ENCODE measurements at regions not wholly inside any gene's neighbourhood (a gene's known extent, or its start where the extent isn't known, plus 50 kb on each side); places are given as distances from the start of the nearest gene placed in this dataset.

DNA sequence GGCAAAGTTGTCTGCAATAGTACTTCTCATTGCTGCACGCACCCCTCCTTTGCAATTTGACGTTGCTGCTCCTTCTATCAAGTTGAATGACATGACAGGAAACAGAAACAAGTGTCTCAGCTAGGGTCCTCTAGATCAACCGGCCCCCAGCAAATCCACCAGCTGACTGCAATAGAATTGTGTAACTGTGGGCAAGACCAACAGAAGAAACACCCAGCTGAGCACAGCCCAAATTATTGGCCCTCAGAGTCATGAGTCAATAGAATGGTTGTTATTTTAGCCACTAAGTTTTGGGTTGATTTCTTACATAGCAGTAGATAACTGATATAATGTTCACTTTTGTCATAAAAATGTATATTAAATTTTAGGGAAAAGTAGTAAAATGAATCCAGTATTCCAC is 202.7 kb downstream of the MAFB start:
- no peak for DNase-seq

DNA sequence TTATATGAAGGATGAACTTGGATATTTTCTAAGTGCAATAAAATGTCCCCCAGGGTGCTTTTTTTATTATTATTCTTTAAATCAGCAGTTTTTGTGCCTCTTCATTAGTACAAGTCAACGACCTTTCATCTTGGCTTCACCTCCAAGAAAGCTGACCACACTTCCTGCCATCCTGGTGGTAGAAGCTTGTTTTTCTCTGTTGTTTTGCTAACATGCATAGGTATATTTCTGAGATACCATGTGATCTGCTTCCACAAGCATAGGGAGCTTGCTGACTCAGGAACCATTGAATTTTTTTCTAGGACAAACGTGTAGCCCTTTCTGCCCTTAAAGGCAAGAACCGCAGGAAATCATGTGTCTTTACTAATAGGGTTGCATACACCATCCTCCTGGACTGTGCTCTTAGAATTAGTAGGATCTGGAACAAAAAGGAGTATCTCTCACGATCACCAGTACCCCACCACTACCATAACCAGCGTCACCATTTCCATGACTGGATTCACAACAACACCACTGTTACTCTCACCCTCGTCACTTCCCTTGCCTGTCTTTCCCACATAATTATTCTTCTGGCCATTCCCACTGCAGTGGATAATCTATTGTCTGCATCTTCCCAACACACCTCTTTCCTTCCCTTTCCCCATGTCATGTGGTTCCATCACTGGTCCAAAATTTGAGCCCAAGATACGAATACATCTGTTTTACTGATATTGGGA is 207.1 kb downstream of the MAFB start:
- no peak for DNase-seq

DNA sequence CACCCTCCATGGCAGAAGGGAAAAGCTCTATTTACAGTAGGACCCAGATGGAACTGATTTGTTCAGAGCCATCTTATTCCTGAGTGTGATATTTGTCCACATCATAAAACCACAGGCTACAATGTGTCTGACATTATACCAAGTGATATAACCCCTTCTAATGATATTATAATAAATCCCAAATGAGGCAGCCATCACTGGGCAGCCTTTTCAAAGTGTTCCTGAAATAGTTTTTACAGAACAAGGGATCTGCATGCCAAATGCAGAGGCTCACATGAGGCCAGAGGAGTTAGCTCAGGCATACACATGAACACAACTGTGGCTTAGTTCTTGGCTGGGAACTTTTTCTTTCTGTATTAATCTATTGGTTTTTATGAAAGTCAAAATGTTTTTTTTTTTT is 207.7 kb downstream of the MAFB start:
- no peak for DNase-seq

DNA sequence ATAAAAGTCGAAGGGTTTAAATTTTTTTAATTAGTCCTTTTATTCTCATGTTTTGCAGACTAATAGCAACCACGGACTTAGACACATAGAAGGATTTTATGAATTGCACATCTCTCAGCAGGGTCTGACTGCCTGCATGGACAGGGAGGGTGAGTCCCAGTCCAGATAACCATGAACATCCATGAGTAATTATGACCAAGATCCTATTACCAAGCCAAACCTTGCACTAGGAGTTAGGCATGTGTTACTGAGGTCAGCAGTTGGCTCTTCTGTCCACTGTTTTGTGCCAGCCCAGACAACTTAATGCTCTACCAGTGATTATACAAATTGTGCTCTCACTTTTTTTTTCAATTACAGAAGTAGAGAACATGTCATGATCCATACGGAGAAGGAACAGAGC is 211.2 kb downstream of the MAFB start:
- DNase-seq = no peak

DNA sequence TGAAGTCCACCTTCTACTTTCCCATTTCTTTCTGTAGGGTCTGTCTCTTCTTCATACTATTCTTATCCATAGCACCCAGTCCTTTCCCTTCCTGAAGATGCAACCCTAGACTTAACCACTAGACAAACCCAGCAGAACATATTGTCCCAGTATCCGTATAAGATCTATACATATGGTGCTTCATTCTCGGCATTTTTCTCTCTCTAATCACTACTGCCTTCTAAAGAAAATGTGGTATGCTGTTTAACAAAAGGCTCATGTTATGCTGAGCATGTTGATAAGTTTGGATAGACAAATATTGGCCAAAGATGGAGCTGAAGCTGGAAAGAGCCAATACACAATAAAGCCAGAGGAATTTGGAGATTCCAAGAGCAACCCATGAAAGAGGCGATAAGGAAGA is 212.6 kb downstream of the MAFB start:
- DNase-seq = no peak

DNA sequence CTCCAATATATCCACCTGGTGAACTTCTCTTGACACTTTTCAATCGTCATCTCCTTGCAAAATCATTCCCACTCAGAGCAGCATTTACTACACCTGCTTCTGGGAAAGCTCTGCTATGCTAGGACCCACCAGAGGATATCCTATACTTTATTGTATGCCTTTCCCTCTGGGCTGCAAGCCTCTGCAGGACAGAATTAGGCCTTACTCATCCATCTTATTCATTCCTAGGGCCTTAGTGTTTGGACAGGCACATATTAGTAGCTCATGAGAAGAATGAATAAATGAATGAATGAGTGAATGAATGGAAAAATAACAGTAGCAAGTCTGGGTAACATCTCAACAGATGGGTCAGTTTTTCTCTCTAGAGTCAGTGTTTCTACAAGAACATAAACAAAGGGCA is 216.1 kb downstream of the MAFB start:
- DNase-seq = no peak

DNA sequence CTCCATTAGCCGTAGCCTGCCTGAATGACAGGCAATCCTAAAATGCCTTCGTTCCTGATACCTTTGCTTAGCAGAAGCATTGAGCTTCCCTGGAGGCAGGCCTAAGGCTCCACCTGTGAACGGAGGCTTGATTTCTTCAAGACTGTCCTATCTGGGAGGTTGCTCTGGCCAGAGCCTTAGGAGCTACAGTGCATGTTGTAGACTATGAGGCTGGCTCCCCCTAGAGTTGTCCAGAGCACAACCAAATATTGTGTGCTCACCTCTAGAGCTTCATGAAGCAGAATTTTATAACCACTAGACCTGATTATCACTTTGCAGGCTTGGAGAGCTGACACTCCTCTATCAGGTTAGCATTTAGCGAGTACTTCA is 217.8 kb downstream of the MAFB start:
- peak; percentile 3 for DNase-seq

DNA sequence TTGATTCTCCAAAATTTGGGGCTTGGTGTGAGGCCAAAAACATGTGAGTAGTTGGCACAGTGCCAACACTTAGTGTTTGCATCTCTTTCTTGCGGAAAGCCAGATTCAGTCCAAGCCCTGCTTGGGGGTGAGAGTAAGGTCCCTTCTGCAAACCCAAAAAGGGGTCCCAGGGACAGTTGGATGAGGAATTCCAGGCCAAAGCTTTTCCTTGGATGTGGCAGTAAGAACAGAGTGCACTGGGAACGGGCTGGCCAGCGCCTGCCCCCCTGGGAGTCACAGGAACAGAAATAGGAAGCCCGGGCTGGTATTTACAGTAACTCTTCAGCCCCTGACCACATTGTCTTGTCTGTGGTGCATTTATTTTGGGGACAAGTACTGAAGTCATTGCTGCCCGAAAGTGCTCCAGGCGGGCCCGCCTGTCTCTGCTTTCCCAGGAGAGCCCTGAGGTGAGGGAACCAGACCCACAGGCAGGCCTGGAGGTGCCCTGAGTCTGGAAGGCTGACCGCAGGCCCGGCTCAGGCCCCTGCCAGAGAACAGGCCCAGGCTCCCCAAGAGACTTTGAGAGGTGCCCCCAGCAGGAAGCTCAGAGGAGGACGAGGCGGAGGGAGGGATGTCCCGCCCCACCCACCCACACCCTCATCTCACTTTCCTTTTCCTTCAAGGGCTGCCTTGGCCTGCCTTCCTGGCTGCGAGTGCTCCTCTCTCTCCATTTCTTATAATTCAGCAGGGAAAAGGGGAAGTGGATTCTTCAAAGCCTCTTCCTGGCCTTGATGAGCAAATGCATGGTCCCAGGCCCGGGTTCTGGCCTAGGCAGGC is 218.4 kb downstream of the MAFB start:
- DNase-seq = no peak

DNA sequence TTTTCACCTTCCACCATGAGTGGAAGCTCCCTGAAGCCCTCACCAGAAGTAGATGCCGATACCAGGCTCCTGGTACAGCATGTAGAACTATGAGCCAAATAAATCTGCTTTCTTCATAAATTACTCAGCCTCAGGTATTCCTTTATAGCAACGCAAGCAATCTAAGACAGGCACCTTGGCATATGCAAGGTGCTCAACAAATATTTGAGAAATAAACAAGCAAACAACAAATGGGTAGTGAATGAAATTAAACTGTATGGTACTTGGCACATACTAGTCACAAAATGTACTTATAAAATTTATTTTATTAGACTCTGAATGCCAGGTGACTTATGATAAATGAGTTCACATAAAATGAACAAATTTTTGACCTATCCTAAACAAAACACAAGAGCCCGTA is 220.3 kb downstream of the MAFB start:
- no peak for DNase-seq

DNA sequence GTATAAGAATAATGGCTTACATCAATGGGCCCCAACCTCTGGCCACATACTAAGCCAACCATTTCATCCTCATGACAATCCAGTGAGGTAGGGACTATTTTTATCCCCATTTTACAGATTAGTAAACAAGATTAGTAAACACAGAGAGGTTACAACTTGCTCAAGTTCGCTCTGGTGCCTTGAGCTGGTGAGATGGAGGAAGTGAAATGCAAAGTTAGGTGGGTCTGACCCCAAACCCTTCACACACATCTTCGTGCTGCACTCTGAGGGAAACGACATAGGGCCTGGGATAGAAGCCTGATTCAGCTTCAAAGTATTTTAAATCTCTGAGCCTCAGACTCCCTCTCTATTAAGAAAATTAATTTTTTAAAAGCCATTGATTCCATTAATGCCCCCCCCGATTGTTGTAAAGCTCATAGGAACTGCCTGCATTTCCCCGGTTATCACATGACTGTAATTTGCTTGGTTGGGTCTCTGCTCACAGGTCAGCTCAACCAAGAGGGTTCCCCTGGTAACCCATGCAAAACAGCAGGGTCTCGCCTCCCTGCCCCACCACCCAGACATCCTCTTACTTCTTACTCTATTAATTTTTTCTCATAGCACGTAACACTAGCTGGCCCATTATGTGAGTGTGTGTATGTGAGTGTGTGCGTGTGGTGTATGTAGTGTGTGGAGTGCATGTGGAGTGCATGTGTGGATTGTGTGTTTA is 221.2 kb downstream of the MAFB start:
- DNase-seq = no peak

DNA sequence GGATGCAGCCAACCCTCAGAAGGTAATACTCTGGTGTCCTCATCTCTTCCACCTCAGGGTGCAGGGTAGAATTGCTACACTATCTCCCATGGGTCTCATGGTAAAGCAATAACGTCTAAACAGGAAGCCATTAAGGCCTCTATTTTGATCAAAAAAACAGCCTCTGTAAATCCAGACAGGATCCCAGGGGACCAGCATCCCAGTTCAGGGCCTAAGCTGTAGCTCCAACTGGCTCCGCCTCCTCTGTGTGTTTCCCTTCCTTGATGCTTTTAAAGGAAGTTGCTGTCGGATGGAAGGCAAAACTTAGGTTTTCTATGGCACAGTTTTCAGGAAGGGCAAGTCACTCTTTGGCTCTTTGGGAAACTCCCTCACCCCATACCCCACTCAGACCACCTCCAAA is 222.0 kb downstream of the MAFB start:
- no peak for DNase-seq

DNA sequence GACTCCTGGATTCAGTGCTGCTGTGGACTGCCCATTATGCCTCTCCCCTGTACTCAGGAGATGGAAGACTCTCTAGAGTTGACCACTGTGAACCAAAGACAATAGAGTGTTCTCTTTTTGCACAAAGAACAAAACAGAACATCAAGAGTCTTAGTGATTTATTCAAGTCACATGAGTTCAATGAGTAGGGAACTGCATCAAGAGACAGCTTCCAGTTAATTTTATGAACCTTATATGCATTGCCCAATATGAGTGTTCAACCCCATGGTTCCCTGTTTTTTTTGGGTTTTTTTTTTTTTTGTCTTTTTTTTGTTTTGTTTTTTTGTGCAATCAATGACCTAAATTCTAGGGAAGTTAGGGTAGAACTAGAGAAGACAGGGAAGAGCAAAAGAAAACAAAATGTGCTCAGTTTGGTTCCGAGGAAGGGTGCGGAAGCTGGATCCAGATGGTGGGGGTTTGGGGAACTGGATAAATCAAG is 224.3 kb downstream of the MAFB start:
- no peak for DNase-seq

DNA sequence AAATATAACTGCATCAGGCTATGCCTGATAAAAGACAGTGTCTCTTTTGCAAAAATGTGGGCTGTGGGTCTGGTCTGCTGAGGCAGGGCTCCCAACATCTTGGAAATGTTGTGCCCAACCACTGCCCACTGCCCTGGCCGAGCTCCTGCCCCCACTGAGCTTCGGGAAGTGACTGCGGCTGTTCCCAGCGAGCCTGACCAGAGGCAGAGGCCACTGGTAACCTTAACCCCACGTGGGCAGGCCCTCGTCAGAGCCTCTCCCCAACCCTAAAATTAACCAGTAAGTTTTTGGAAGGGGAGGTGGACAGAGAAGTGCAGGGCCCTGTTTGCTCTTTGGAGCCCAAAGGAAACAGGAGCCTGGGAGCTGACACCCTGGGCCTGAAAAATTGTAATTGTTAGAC is 225.9 kb downstream of the MAFB start:
- DNase-seq = no peak

DNA sequence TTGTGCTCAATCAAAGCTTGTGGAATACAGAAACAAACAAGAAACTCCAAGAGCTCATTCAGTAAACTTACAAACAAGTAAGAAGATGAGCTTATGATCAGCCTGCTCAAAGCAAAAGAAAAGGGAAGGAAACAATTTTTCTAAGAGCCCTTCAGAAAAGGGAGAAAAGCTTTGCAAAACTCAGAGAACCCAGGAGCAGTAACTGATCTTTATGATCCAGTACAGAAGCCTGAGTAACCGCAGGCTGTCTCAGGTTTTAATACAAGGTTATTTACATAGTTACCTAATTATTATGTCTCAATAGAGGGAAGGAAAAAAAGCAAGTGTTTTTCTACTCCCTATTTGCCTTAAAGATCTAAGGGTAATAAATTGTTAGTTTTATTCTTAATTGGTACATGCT is 226.5 kb downstream of the MAFB start:
- DNase-seq = no peak

DNA sequence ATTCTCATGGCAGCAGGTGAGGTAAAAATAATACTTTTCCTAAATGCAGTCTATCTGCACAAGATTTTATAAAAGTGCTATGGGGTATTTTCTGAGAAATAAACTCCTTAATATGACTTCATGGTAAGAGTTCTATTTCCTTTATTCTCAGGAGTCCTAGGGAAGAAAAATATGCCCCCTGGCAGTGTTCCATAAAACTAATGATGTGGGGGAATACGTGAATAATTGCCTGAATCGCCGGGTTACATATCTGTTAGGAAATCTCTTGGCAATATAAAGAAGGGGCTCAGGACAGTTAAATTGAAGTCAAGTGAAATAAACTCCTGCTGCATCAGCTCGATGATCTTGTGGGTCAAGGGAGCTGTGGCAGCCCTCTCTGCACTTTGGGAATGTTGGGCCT is 229.7 kb downstream of the MAFB start:
- DNase-seq = no peak

DNA sequence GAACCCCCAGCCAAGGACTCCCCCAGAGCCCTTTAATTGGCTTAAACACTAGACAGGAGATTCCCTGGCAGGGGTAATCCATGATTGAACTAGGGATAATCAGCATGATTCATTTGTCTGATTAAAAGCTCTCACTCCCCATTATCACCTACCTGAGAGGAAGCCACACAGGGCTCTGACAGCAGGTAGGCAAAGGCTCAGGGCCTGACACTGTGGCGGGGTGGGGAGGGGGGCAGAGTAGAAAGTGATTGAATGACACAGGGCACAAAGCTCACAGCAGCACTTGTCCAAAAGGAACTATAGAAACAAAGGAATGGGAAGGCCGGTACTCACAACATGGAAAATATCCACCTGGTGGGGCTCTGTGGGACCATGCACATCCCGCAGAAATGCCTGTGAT is 231.6 kb downstream of the MAFB start:
- DNase-seq = no peak

DNA sequence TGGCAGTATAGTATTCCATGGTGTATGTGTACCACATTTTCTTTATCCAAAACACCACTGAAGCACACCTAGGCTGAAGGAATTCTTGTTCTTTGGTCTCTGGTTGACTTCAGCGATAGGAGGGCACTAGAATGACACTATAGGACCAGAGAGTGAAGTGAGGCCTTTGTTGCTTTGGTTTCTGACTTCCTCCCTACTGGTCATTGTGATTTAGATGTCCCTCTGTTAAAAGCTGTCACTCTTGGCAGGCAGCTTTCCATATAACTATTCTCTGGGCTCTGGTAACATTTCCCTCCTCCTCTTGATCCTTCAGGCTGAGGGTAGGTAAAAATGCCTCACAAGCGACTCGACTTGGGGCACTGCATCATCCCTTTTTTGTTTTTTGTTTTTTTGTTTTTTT is 236.3 kb downstream of the MAFB start:
- DNase-seq = no peak

DNA sequence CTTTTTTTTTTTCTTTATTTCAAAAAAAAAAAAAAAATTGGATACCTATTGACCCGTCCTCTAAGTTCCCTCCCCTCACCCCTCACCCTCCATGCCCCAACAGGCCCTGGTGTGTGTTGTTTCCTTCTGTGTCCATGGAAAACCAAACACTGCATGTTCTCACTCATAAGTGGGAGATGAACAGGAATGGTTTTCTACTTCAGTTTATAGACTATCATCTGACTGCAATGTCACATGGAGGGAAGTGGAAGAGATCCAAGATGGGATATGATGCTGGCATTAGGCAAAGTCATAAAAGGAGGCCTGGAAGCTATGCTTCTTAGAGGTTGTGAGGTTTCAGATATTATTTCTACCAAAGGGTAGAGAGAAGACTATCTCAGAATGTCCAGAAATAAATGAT is 237.5 kb downstream of the MAFB start:
- DNase-seq = no peak

DNA sequence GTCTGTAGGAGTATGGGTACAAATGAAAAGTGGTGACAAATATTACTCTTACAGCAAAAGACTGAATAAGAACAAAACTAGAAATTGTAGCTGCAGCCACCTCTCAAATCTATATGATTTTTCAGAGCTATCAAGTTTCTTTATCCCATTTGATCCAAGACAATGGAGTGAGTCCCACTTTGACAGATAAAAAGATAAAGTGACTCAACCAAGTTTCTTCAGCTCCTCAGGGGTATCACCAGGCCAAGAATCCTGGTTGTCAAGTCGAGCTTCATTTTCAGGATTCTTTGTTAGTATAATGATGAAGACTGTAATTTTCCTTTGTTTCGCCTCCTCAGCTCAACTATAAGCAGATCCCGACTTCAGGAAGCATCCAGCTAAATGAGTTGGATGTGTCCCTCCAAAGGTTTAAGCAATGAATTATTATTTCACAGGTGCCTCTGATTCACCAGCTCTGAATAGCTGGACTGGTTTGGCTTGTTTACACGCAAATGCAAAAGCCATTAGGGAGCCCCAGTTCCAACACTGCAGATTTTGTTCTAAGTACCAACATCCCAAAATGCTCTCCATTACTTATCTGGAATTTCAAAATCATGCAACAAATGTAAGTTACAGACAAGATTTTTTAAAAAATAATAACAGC is 238.9 kb downstream of the MAFB start:
- DNase-seq = no peak

DNA sequence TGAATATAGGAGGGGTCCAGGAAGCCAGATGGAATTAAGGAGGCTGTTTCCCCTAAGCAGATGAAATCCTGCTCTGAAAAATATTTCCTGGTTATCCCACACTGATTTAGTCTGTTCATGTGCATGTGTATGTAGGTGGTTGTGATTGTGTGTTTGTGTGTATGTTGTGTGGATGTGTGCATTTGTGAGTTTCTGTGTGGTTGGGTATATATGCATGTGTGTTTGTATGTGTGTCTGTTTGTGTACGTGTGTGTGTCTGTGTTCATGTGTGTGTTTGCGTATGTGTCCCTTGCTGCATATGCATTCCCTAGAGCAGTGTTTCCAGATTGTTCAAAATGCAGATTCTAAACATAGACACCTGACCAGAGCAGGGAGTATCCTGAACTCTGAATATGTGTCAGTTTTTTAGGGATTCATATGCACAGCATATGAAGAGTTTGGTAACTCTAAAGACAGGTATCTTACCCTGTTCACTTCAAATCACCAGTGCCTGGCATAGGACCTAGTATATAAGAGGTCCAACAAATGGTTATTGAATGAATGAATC is 239.8 kb downstream of the MAFB start:
- DNase-seq = no peak

DNA sequence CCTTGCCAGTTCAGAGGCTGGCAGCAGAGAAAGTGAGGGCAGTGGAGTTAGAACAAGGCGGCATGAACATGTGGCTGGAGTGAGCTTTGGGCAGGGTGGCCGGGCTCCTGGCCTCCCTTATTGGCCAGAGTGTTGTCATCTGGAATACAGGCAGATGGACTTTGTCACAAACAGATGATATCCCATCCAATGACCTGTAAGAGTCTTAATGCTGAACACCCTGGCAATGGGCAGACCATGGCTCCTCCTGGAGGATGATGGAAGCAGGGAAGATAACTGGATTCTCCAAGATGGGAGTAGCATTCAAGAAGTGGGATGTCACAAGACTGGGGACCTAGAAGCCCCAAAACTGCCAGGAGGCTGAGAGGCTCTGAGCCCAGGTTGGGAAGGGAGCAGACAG is 242.1 kb downstream of the MAFB start:
- no peak for DNase-seq

DNA sequence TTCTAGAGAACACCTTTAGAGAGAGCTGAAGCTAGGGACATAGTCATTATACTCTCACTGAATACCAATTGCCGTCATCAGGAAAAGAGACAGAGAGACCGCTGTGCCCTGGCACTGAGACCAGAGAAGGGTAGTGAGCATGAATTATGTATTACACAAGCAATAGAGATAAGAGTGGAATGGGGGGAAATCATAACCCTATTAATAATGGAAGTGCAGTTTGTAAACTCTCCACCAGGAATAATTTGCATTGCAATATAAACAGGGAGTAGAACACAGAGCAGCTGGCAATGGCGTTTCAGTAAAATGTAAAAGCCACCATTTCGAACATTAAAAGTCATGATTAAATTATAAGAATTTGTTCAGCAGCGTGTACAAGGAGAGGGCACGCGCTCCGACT is 244.5 kb downstream of the MAFB start:
- DNase-seq = no peak

DNA sequence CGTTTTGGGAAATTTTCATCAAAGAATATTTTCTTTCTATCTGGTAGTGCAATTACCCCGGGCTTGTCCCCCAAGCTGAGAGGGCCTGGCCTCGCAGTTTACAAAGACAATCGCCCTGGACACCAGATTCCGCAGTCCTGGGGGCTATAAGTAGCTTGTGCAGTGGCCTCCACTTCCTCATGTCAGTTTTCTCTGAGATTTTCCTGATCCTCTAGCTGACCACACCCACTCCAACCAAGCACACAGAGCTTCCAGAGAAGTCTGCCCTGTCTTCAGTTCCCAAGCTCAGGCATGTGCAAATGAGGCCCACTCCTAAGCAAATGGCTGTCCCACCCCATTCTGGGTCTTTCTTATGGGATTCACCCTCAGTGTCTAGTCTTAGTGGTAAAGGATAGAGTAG is 245.3 kb downstream of the MAFB start:
- DNase-seq = no peak
